ENCODE measurements at regions not wholly inside any gene's neighbourhood (a gene's known extent, or its start where the extent isn't known, plus 50 kb on each side); places are given as distances from the start of the nearest gene placed in this dataset.
A peak's percentile ranks its signal among the peaks of the same experiment; 100 is the strongest.
"Not testable (repeated sequence)": the region's sequence is repeated elsewhere in the genome, so short reads cannot be mapped to it uniquely, and the experiment has no call there.

DNA sequence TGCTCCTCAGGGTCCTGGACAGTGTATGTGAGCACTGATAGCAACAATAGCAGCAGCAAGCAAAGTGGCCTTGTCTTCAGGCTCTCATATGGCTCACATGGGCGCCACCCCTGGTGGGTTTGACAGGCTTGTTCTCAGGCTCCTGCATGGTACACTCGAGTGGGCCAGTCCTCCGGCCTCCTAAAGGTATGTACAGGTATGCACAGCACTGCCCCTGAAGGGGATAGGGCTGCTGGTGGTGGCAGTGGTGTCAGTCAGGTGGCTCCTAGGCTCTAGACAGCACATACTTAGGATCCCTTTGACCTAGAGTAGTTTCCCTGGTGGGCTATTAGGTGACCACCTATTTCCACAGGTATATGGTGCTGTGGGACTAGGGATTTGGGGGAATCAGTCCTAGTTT is 79.8 kb downstream of the LGALS9B start:
- not testable (repeated sequence) for H3K4me1 Mint-ChIP-seq (ENCODE audit: low read depth); H3K9me3 Mint-ChIP-seq (ENCODE audit: low read depth); H3K36me3 Mint-ChIP-seq; H3K27me3 Mint-ChIP-seq; H3K27ac Mint-ChIP-seq; H3K4me3 Mint-ChIP-seq

DNA sequence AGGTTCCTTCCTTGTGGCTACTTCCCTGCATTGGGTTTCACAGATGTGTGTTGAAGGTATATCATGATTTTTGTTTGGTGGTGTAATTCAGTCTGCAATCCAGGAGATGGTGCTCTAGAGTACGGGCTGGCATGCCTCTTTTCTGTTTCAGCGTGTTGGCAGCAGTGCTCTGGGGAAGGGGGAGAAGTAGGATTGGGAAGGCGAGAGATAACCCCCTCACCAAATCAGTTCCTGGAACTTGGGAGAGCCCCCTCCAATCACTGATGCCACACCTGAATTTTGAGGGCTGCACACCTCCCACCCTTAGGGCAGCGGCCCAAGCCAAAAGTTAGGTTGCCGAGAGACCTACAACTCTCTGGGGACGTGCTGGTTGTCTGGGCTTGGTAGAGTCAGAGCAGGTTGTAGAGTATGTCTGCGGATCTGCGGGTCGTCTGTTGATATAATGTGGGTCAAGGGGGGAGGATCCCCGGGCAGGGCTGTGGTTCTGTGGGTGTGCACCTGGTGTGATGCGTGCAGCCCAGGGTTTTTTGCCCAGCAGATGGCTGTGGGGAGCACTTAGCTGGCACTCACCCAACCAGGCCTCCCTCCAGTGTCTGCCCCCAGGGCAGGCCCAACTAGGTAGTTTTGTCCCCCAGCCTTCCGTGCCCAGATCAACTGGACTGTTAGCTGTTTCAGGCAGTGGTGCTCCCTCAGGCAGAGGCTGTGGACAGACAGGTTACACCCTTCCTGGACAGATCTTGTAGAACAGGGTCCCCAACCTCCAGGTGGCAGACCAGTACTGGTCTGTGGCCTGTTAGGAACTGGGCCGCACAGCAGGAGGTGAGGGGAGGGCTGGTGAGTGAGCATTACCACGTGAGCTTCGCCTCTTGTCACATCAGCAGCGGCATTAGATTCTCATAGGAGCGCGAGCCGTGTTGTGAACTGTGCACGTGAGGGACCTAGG is 85.7 kb downstream of the LGALS9B start:
- H3K27me3 Mint-ChIP-seq; H3K4me1 Mint-ChIP-seq (ENCODE audit: low read depth); H3K36me3 Mint-ChIP-seq; H3K27ac Mint-ChIP-seq; H3K9me3 Mint-ChIP-seq (ENCODE audit: low read depth): not testable (repeated sequence)
- H3K4me3 Mint-ChIP-seq, result peak overlapping the region; percentile 68

DNA sequence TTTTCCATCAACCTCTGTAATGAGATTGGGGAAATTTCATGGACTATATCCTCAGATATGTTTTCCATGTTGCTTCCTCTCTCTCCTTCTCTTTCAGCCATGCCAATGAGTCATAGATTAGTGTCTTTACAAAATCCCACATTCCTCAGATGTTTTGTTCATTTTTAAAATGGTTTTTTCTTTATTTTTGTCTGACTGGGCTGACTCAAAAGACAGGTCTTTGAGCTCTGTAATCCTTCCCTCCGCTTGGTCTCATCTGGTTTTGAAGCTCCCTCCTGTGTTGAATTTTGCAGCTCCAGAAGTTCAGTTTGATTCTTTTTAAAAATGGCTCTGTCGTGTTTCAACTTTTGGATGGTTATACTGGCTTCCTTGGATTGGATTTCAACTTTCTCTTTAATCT is 86.7 kb downstream of the LGALS9B start:
- not testable (repeated sequence) for H3K4me1 Mint-ChIP-seq (ENCODE audit: low read depth); H3K36me3 Mint-ChIP-seq; H3K27me3 Mint-ChIP-seq; H3K4me3 Mint-ChIP-seq; H3K27ac Mint-ChIP-seq; H3K9me3 Mint-ChIP-seq (ENCODE audit: low read depth)

DNA sequence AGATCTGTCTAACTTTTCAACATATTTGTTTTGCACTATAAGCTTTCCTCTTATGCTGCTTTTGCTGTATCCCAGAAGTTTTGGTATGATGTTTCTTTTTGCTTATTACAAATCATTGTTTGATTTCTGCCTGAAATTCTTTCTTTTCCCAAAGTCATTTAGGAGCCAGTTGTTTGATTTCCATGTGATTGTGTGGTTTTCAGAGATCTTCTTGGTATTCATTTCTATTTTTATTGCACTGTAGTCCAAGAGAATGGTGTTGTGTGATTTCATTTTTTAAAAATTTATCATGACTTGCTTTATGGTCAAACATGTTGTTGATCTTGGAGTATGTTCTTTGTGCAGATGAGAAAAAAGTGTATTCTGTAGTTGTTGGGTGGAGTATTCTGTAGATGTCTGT is 88.1 kb downstream of the LGALS9B start:
- not testable (repeated sequence) for H3K4me1 Mint-ChIP-seq (ENCODE audit: low read depth); H3K36me3 Mint-ChIP-seq; H3K9me3 Mint-ChIP-seq (ENCODE audit: low read depth); H3K27ac Mint-ChIP-seq; H3K27me3 Mint-ChIP-seq; H3K4me3 Mint-ChIP-seq

DNA sequence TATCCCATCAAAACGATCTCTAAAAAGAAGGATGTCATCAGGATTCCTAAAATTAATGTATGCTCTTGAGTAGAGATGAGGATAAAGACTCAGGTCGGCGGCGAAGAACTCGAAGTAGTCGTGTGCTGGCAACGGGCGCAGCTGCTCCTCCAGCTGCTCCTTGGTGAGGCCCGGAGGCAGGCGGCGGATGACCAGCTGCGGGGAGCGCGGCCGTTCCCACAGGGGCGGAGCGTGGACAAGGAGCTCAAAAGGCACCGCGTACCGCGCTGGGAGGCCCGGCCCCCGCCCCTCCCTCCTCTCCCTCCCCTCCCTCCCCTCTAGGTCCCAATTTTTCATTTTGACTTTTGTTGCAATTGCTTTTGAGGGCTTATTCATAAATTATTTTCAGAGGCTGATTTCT is 90.7 kb downstream of the LGALS9B start:
- H3K4me1 Mint-ChIP-seq (ENCODE audit: low read depth); H3K9me3 Mint-ChIP-seq (ENCODE audit: low read depth); H3K27ac Mint-ChIP-seq; H3K36me3 Mint-ChIP-seq; H3K4me3 Mint-ChIP-seq; H3K27me3 Mint-ChIP-seq: not testable (repeated sequence)

DNA sequence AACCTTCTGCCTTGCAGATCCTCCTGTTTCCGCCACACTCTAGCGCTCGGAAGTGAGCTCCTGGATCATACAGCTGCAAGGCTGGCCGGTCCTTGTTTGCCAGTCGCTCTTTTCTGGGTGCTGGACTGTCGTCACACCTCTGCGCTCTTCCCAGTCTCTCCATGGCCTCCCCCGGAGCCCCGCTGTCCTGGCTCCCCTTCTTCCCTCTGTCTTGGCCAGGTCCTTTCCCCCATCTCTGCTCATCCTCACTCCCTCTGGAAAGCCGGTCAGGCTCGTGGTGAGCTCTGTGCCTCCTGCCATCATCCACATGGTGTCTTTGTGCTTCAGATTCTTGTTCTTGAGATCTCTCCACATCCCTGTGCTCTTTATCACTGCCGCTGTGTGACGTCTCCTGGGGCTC is 91.6 kb downstream of the LGALS9B start:
- H3K27ac Mint-ChIP-seq; H3K4me1 Mint-ChIP-seq (ENCODE audit: low read depth); H3K36me3 Mint-ChIP-seq; H3K9me3 Mint-ChIP-seq (ENCODE audit: low read depth); H3K4me3 Mint-ChIP-seq; H3K27me3 Mint-ChIP-seq: not testable (repeated sequence)
